Colonic mucosa (tissue), 4 donors: ENCODE measurements at regions not wholly inside any gene's neighbourhood (a gene's known extent, or its start where the extent isn't known, plus 50 kb on each side); places are given as distances from the start of the nearest gene placed in this dataset.

ENCODE experiments used
- DNase-seq: peaks from one replicate; pipeline ENCODE4 v3.0.0-alpha.2; 2020
- H3K27ac ChIP-seq: fragments of 200-600 bp; one replicate; pipeline ENCODE4 v1.8.0; 2021
- H3K27me3 ChIP-seq: fragments of 200-600 bp; one replicate; pipeline ENCODE4 v1.8.0; 2021
- H3K36me3 ChIP-seq: fragments of 200-600 bp; one replicate; pipeline ENCODE4 v1.8.0; 2021
- H3K4me1 ChIP-seq: fragments of 200-600 bp; one replicate; pipeline ENCODE4 v1.8.0; 2021; ENCODE audit warnings: mild to moderate bottlenecking
- H3K4me3 ChIP-seq: fragments of 200-600 bp; one replicate; pipeline ENCODE4 v1.8.0; 2021
- H3K9ac ChIP-seq, 2 donors: one replicate each; pipeline ENCODE4 v1.7.0; 2013; ENCODE audit warnings: control low read depth in 2 of 2, low read depth in 2 of 2, low read length in 2 of 2
- H3K9me3 ChIP-seq: fragments of 200-600 bp; one replicate; pipeline ENCODE4 v1.8.0; 2021
- intact Hi-C: fragments of 100-400 bp; cut with DNase I; formaldehyde crosslinking; loops from one replicate; pipeline ENCODE4 v1.14.1; 2022
- TF ChIP-seq, protein P1 (sequence below): fragments of 200-600 bp; IDR thresholded peaks from one replicate; pipeline ENCODE4 v1.8.0; 2022; ENCODE audit warnings: antibody characterized with exemption, mild to moderate bottlenecking
- donor health status: healthy.
- donor health status: DM: no; HTN: no; CAD: no.
- donor health status: DM: no; HTN: no; CAD: no.

- intact Hi-C loops = no loop called here
- Histone ChIP-seq H3K27me3 (no peaks in the 10 kb centered on the region), H3K9me3 (no peaks in the 10 kb centered on the region), H3K36me3 (no peaks in the 10 kb centered on the region), H3K4me1 (no peaks in the 10 kb centered on the region), H3K9ac (no peak overlapping the region), H3K4me3 (no peak overlapping the region), H3K27ac (no peak overlapping the region)
- no peak for DNase-seq
- TF ChIP-seq, protein P1, sequence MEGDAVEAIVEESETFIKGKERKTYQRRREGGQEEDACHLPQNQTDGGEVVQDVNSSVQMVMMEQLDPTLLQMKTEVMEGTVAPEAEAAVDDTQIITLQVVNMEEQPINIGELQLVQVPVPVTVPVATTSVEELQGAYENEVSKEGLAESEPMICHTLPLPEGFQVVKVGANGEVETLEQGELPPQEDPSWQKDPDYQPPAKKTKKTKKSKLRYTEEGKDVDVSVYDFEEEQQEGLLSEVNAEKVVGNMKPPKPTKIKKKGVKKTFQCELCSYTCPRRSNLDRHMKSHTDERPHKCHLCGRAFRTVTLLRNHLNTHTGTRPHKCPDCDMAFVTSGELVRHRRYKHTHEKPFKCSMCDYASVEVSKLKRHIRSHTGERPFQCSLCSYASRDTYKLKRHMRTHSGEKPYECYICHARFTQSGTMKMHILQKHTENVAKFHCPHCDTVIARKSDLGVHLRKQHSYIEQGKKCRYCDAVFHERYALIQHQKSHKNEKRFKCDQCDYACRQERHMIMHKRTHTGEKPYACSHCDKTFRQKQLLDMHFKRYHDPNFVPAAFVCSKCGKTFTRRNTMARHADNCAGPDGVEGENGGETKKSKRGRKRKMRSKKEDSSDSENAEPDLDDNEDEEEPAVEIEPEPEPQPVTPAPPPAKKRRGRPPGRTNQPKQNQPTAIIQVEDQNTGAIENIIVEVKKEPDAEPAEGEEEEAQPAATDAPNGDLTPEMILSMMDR = no peak
Observed at GRCh38 chr13:107942030-107942617, 273.2 kb downstream of the LIG4 start.

DNA sequence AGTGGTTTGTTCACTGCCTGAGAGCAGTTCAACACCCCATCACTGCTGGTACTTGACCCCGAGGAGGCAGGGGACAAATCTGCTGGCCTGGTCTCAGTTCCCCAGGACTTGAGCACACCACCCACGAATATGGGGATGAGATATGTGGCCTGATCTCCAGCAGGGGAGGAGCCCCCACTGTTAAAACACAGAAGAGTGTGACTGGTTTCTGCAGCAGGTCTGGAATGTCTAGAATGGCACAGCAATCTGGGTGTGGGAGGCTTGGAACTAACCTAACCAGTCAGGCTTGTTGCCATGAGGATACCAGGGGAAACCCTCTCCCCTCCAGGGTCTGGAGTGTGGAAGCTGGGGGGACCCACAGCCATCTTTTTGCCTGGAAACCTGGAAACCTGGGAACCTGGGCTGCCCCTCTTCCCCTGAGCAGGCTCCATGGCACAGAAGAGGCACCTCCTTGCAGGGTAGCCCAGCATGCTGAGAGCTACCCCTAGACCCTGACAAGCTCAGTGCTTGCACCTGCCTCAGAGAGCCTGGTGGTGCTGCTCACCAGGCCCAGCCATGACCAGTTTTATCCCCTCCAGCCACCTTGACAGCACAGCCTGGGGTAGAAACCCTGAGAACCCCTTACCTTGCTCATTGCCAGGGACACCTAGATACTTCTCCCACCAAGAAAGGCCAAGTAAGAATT lies 273.8 kb downstream of the LIG4 start:
- TF ChIP-seq, protein P1 = no peak
- H3K36me3 ChIP-seq = no peaks in the 10 kb centered on the region

GRCh38 chr13:107937848-107938247 lies 277.5 kb downstream of the LIG4 start:
- Histone ChIP-seq H3K9ac (no peak overlapping the region), H3K27ac (no peak overlapping the region), H3K36me3 (no peaks in the 10 kb centered on the region), H3K27me3 (no peaks in the 10 kb centered on the region), H3K4me3 (no peak overlapping the region), H3K9me3 (no peaks in the 10 kb centered on the region), H3K4me1 (no peaks in the 10 kb centered on the region)
- DNase-seq = no peak
- TF ChIP-seq, protein P1 = no peak
- intact Hi-C loops = no loop called here

More for the DNA sequence above, 273.8 kb downstream of the LIG4 start:
- H3K27ac ChIP-seq = no peak overlapping the region
- no peak overlapping the region for H3K4me3 ChIP-seq
- no peaks in the 10 kb centered on the region for H3K27me3 ChIP-seq
- intact Hi-C loops = no loop called here
- no peaks in the 10 kb centered on the region for H3K9me3 ChIP-seq
- DNase-seq = no peak
- no peak overlapping the region for H3K9ac ChIP-seq
- no peaks in the 10 kb centered on the region for H3K4me1 ChIP-seq

- no peak overlapping the region for H3K9ac ChIP-seq
- H3K9me3 ChIP-seq = no peaks in the 10 kb centered on the region
- intact Hi-C loops = no loop called here
- DNase-seq = no peak
- no peak overlapping the region for H3K27ac ChIP-seq
- TF ChIP-seq, protein P1 = no peak
- H3K27me3 ChIP-seq = no peaks in the 10 kb centered on the region
- no peaks in the 10 kb centered on the region for H3K36me3 ChIP-seq
- H3K4me1 ChIP-seq = no peaks in the 10 kb centered on the region
- H3K4me3 ChIP-seq = no peak overlapping the region
Observed at GRCh38 chr13:107931056-107931455, 284.3 kb downstream of the LIG4 start.

- no peak overlapping the region for H3K27ac ChIP-seq
- no peak for DNase-seq
- H3K9ac ChIP-seq = no peak overlapping the region
- TF ChIP-seq, protein P1 = no peak
- H3K27me3 ChIP-seq = no peaks in the 10 kb centered on the region
- no peaks in the 10 kb centered on the region for H3K9me3 ChIP-seq
- no peaks in the 10 kb centered on the region for H3K36me3 ChIP-seq
- no peaks in the 10 kb centered on the region for H3K4me1 ChIP-seq
- no peak overlapping the region for H3K4me3 ChIP-seq
- intact Hi-C loops = no loop called here
Observed at GRCh38 chr13:107928762-107929161, 286.6 kb downstream of the LIG4 start.
